PC-9 (cell line): ENCODE measurements at regions not wholly inside any gene's neighbourhood (a gene's known extent, or its start where the extent isn't known, plus 50 kb on each side); places are given as distances from the start of the nearest gene placed in this dataset.

Experiments used
- BruUV-seq: library from RNA; stranded (reverse); fragments of 400-500 nt; replicated peaks from 2 replicates; lab custom pipeline; 2021; lab: Mats Ljungman, UMichigan
- CTCF ChIA-PET: fragments of 300-600 bp; sonication (Branson Sonifier 250); formaldehyde crosslinking; loops from one replicate; lab custom pipeline; 2022; ENCODE audit warnings: antibody characterized with exemption; lab: Charles Lee
- POLR2A ChIA-PET: fragments of 300-600 bp; sonication (Branson Sonifier 250); formaldehyde crosslinking; loops from one replicate; lab custom pipeline; 2022; ENCODE audit warnings: antibody characterized with exemption; ENCODE audit not compliant: unreplicated experiment; lab: Charles Lee
- DNase-seq, 2 experiments: peaks; one replicate each; pipeline versions ENCODE4 v3.0.0 to v3.0.0-alpha.2; 2015 to 2022; ENCODE audit warnings: mixed read lengths in 1 of 2
- H2AFZ ChIP-seq: fragments of 200-600 bp; sonication (generic); 2 replicates; pipeline ENCODE4 v1.8.1; 2017; ENCODE audit warnings: antibody characterized with exemption
- H3F3A ChIP-seq: fragments of 200-600 bp; sonication (generic); 2 replicates; pipeline ENCODE4 v1.8.1; 2017; ENCODE audit warnings: antibody characterized with exemption, mild to moderate bottlenecking, low read depth; ENCODE audit not compliant: insufficient read depth
- H3K27ac ChIP-seq: fragments of 200-600 bp; sonication (generic); 2 replicates; pipeline ENCODE4 v1.6.1; 2016; ENCODE audit warnings: mixed run types
- H3K27me3 ChIP-seq: fragments of 200-600 bp; sonication (generic); 2 replicates; pipeline ENCODE4 v1.6.1; 2016; ENCODE audit warnings: low read depth, mixed run types; ENCODE audit not compliant: insufficient read depth
- H3K36me3 ChIP-seq: fragments of 200-600 bp; sonication (generic); 2 replicates; pipeline ENCODE4 v1.6.1; 2016; ENCODE audit warnings: low read depth, mixed run types
- H3K4me1 ChIP-seq: fragments of 200-600 bp; sonication (generic); replicated peaks from 2 replicates; pipeline ENCODE4 v1.6.1; 2016; ENCODE audit warnings: mixed run types; ENCODE audit not compliant: insufficient read depth
- H3K4me2 ChIP-seq: fragments of 200-600 bp; sonication (generic); 2 replicates; pipeline ENCODE4 v1.6.1; 2017; ENCODE audit warnings: mixed run types
- H3K4me3 ChIP-seq: fragments of 200-600 bp; sonication (generic); 2 replicates; pipeline ENCODE4 v1.6.1; 2016; ENCODE audit warnings: mixed run types
- H3K79me2 ChIP-seq: fragments of 200-600 bp; sonication (generic); 2 replicates; pipeline ENCODE4 v1.6.1; 2017; ENCODE audit warnings: low read depth, mixed run types
- H3K9me2 ChIP-seq: fragments of 200-600 bp; sonication (generic); 2 replicates; pipeline ENCODE4 v1.8.1; 2017; ENCODE audit warnings: mild to moderate bottlenecking; ENCODE audit not compliant: insufficient read depth
- H3K9me3 ChIP-seq: fragments of 200-600 bp; sonication (generic); 2 replicates; pipeline ENCODE4 v1.8.1; 2016; ENCODE audit warnings: low read depth; ENCODE audit not compliant: insufficient read depth
- H4K20me1 ChIP-seq: fragments of 200-600 bp; sonication (generic); 2 replicates; pipeline ENCODE4 v1.8.1; 2017; ENCODE audit not compliant: insufficient read depth
- EZH2 ChIP-seq: fragments of 200-600 bp; sonication (generic); IDR thresholded peaks from 2 replicates; pipeline ENCODE4 v1.8.0; 2017; ENCODE audit warnings: antibody characterized with exemption, low read depth
- intact Hi-C: fragments of 100-400 bp; cut with micrococcal nuclease; formaldehyde crosslinking; loops from one replicate; pipeline ENCODE4 v1.10.0; 2022; ENCODE audit not compliant: unreplicated experiment
- TF ChIP-seq, protein P1 (sequence below): fragments of 200-600 bp; sonication (generic); conservative IDR thresholded peaks from 2 replicates; pipeline ENCODE4 v1.6.1; 2017; ENCODE audit warnings: mixed run types, antibody characterized with exemption, mild to moderate bottlenecking, moderate library complexity

DNA sequence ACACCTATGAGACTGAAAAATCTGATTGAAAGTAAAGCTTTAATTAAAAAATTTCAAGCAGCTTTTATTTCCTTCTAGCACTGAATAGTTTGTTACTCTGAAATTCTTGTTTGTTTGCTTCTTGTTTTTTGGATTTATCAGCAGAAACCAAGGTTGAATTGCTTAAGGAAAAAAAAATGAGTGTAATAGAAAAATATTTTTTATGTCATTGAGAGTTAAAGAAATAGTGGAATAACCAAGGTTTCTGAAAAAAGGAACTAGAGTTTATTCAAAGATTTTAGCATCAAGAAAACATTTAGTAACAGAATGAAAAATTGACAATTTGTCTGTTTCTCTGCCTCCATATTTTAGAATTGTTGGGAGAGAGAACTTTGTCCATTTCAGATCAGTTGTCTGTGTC lies 1852.2 kb downstream of the PCDH7 start:
- no peaks in the 10 kb centered on the region for H4K20me1 ChIP-seq
- H3K27me3 ChIP-seq: no peaks in the 10 kb centered on the region
- H3K36me3 ChIP-seq: no peaks in the 10 kb centered on the region
- no peak overlapping the region for H3K27ac ChIP-seq
- intact Hi-C loops: no loop called here
- TF ChIP-seq, protein P1, sequence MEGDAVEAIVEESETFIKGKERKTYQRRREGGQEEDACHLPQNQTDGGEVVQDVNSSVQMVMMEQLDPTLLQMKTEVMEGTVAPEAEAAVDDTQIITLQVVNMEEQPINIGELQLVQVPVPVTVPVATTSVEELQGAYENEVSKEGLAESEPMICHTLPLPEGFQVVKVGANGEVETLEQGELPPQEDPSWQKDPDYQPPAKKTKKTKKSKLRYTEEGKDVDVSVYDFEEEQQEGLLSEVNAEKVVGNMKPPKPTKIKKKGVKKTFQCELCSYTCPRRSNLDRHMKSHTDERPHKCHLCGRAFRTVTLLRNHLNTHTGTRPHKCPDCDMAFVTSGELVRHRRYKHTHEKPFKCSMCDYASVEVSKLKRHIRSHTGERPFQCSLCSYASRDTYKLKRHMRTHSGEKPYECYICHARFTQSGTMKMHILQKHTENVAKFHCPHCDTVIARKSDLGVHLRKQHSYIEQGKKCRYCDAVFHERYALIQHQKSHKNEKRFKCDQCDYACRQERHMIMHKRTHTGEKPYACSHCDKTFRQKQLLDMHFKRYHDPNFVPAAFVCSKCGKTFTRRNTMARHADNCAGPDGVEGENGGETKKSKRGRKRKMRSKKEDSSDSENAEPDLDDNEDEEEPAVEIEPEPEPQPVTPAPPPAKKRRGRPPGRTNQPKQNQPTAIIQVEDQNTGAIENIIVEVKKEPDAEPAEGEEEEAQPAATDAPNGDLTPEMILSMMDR: no peak
- TF ChIP-seq EZH2: no peak
- H3K9me3 ChIP-seq: no peaks in the 10 kb centered on the region
- no peaks in the 10 kb centered on the region for H3K4me1 ChIP-seq
- DNase-seq: no peak
- CTCF ChIA-PET: no interaction called here
- H3K4me2 ChIP-seq: no peak overlapping the region
- H3K9me2 ChIP-seq: no peaks in the 10 kb centered on the region
- no peak overlapping the region for H3K4me3 ChIP-seq
- POLR2A ChIA-PET: no interaction called here
- no TSS peak for BruUV-seq
- H3F3A ChIP-seq: no peaks in the 10 kb centered on the region
- H3K79me2 ChIP-seq: no peaks in the 10 kb centered on the region
- H2AFZ ChIP-seq: no peak overlapping the region

DNA sequence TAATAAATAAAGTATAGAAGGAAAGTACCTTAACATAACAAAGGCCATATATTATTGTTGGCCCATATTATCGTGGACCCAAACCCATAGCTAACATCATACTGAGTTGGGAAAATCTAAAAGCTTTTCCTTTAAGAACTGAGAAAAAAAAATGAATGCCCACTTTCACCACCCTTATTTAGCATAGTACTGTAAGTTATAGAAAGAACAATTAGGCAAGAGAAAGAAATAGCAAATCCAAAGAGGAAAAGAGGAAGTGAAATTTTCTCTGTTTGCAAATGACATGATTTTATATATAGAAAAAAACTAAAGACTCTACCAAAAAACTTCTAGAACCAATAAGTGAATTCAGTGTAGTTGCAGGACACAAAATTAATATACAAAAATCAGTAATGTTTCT lies 1854.6 kb downstream of the PCDH7 start:
- no peaks in the 10 kb centered on the region for H3K4me1 ChIP-seq
- H3F3A ChIP-seq: no peaks in the 10 kb centered on the region
- no peaks in the 10 kb centered on the region for H3K9me2 ChIP-seq
- H3K36me3 ChIP-seq: no peaks in the 10 kb centered on the region
- no peak overlapping the region for H3K27ac ChIP-seq
- ChIA-PET CTCF (no interaction called here), POLR2A (no interaction called here)
- intact Hi-C loops: no loop called here
- no peaks in the 10 kb centered on the region for H4K20me1 ChIP-seq
- H3K27me3 ChIP-seq: no peaks in the 10 kb centered on the region
- TF ChIP-seq, protein P1: no peak
- no peak for TF ChIP-seq EZH2
- H3K4me2 ChIP-seq: no peak overlapping the region
- no peak overlapping the region for H2AFZ ChIP-seq
- H3K79me2 ChIP-seq: no peaks in the 10 kb centered on the region
- DNase-seq: no peak
- no peaks in the 10 kb centered on the region for H3K9me3 ChIP-seq
- no peak overlapping the region for H3K4me3 ChIP-seq
- no TSS peak for BruUV-seq

DNA sequence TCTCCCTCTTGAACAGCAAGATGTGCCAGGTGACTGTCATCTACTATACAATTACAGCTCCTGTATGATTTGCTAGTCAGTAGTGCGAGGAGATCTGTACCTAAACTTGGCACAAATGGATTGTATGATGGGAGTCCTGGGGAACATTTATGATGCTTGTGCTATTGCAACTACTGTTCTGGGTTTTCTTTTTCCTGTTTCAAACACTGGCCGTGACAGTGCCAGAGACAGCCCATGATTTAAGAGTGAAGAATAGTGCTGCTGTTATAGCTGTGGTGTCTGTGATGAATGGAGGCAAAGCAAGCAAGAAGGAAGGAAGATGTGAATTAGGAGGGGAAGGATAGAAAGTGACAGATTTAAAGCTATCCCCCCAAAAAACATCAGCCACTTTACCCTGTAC lies 1868.9 kb downstream of the PCDH7 start:
- no TSS peak for BruUV-seq
- H4K20me1 ChIP-seq: no peaks in the 10 kb centered on the region

More for the DNA sequence above, 1868.9 kb downstream of the PCDH7 start:
- H3K9me2 ChIP-seq: no peaks in the 10 kb centered on the region
- H3K27ac ChIP-seq: no peak overlapping the region
- no peak for DNase-seq
- H3K4me3 ChIP-seq: no peak overlapping the region
- no peaks in the 10 kb centered on the region for H3K4me1 ChIP-seq
- TF ChIP-seq, protein P1: no peak
- TF ChIP-seq EZH2: no peak
- no peaks in the 10 kb centered on the region for H3K79me2 ChIP-seq
- H3K4me2 ChIP-seq: no peak overlapping the region
- ChIA-PET CTCF (no interaction called here), POLR2A (no interaction called here)
- H3K27me3 ChIP-seq: no peaks in the 10 kb centered on the region
- intact Hi-C loops: no loop called here
- no peaks in the 10 kb centered on the region for H3F3A ChIP-seq
- no peaks in the 10 kb centered on the region for H3K36me3 ChIP-seq
- H2AFZ ChIP-seq: no peak overlapping the region
- H3K9me3 ChIP-seq: no peaks in the 10 kb centered on the region
